IMR-90 (cell line): ENCODE measurements at regions not wholly inside any gene's neighbourhood (a gene's known extent, or its start where the extent isn't known, plus 50 kb on each side); places are given as distances from the start of the nearest gene placed in this dataset.

Experiments used
- ATAC-seq: fragments of 200-7000 bp; cut with Tn5 transposase; 2 replicates; pipeline ENCODE4 v1.9.1; 2020; ENCODE audit warnings: low read depth, mild to moderate bottlenecking, moderate library complexity
- BruUV-seq: library from RNA; stranded (reverse); fragments of 400-500 nt; replicated peaks from 2 replicates; lab custom pipeline; 2021; lab: Mats Ljungman, UMichigan
- CTCF ChIA-PET: fragments of 300-600 bp; formaldehyde crosslinking; extraction: SDS; loops from one replicate; lab custom pipeline; 2021; ENCODE audit warnings: antibody characterized with exemption; lab: Yijun Ruan, JAX
- POLR2A ChIA-PET: fragments of 300-600 bp; sonication (Branson Sonifier 250); formaldehyde crosslinking; loops from one replicate; lab custom pipeline; 2022; ENCODE audit warnings: antibody characterized with exemption; ENCODE audit not compliant: unreplicated experiment; lab: Charles Lee
- DNase-seq: peaks from one replicate; pipeline ENCODE4 v3.0.0; 2013
- H2AFZ ChIP-seq: replicated peaks from 2 replicates; pipeline ENCODE3; 2013; ENCODE audit warnings: low read length, mild to moderate bottlenecking; ENCODE audit not compliant: poor library complexity
- H2AK5ac ChIP-seq: 2 replicates; pipeline ENCODE4 v1.6.1; 2013; ENCODE audit warnings: low read depth, low read length, inconsistent platforms
- H2AK9ac ChIP-seq: replicated peaks from 2 replicates; pipeline ENCODE3; 2013; ENCODE audit warnings: mild to moderate bottlenecking, low read depth, low read length, moderate library complexity; ENCODE audit not compliant: poor library complexity
- H2BK120ac ChIP-seq: 2 replicates; pipeline ENCODE4 v1.6.1; 2013; ENCODE audit warnings: low read depth, low read length, inconsistent platforms
- H2BK15ac ChIP-seq: 3 replicates; pipeline ENCODE4 v1.6.1; 2013; ENCODE audit warnings: low read depth, low read length, inconsistent platforms
- H2BK20ac ChIP-seq: 2 replicates; pipeline ENCODE4 v1.6.1; 2013; ENCODE audit warnings: low read depth, mild to moderate bottlenecking, inconsistent platforms, low read length, moderate library complexity
- H2BK5ac ChIP-seq: 2 replicates; pipeline ENCODE4 v1.6.1; 2013; ENCODE audit warnings: mild to moderate bottlenecking, low read depth, low read length, inconsistent platforms; ENCODE audit not compliant: poor library complexity, severe bottlenecking
- H3K14ac ChIP-seq: replicated peaks from 2 replicates; pipeline ENCODE4 v1.6.1; 2013; ENCODE audit warnings: low read depth, low read length, inconsistent platforms
- H3K18ac ChIP-seq: 2 replicates; pipeline ENCODE4 v1.6.1; 2013; ENCODE audit warnings: low read depth, low read length, control low read depth
- H3K23ac ChIP-seq: 2 replicates; pipeline ENCODE4 v1.6.1; 2013; ENCODE audit warnings: low read depth, low read length, inconsistent platforms
- H3K27ac ChIP-seq: 2 replicates; pipeline ENCODE4 v1.5.1; 2013; ENCODE audit warnings: mild to moderate bottlenecking, control low read depth, low read length; ENCODE audit not compliant: insufficient read depth
- H3K27me3 ChIP-seq: 2 replicates; pipeline ENCODE4 v1.6.1; 2013; ENCODE audit warnings: low read length; ENCODE audit not compliant: control insufficient read depth, insufficient read depth
- H3K36me3 ChIP-seq: 2 replicates; pipeline ENCODE4 v1.6.1; 2013; ENCODE audit warnings: low read length, mixed read lengths; ENCODE audit not compliant: control insufficient read depth, insufficient read depth
- H3K4ac ChIP-seq: 2 replicates; pipeline ENCODE4 v1.6.1; 2013; ENCODE audit warnings: low read depth, low read length, inconsistent platforms
- H3K4me1 ChIP-seq: 2 replicates; pipeline ENCODE4 v1.6.1; 2013; ENCODE audit warnings: low read length, mixed read lengths; ENCODE audit not compliant: control insufficient read depth, insufficient read depth
- H3K4me2 ChIP-seq: 2 replicates; pipeline ENCODE4 v1.6.1; 2013; ENCODE audit warnings: low read depth, mild to moderate bottlenecking, control low read depth, low read length, moderate library complexity
- H3K4me3 ChIP-seq: 2 replicates; pipeline ENCODE4 v1.5.1; 2013; ENCODE audit warnings: low read depth, mild to moderate bottlenecking, control low read depth, low read length, moderate library complexity; ENCODE audit not compliant: insufficient read depth
- H3K56ac ChIP-seq: 2 replicates; pipeline ENCODE4 v1.6.1; 2013; ENCODE audit warnings: low read length, inconsistent platforms; ENCODE audit not compliant: insufficient read depth; ENCODE audit errors: extremely low read depth
- H3K79me1 ChIP-seq, 2 experiments: 2 replicates each; pipeline ENCODE4 v1.6.1; 2013; ENCODE audit warnings: low read length in 2 of 2, inconsistent platforms in 1 of 2, low read depth in 1 of 2
- H3K9ac ChIP-seq: 2 replicates; pipeline ENCODE4 v1.6.1; 2013; ENCODE audit warnings: low read depth, low read length, control low read depth
- H3K9me1 ChIP-seq: 2 replicates; pipeline ENCODE4 v1.6.1; 2013; ENCODE audit warnings: low read length, inconsistent platforms; ENCODE audit not compliant: insufficient read depth
- H3K9me3 ChIP-seq: 2 replicates; pipeline ENCODE4 v1.6.1; 2013; ENCODE audit warnings: low read length; ENCODE audit not compliant: control insufficient read depth, insufficient read depth
- H4K20me1 ChIP-seq: 2 replicates; pipeline ENCODE4 v1.6.1; 2013; ENCODE audit warnings: low read length, inconsistent platforms; ENCODE audit not compliant: insufficient read depth
- H4K5ac ChIP-seq: 2 replicates; pipeline ENCODE4 v1.6.1; 2013; ENCODE audit warnings: mild to moderate bottlenecking, low read depth, low read length, control low read depth
- H4K8ac ChIP-seq, 2 experiments: 2 replicates each; pipeline ENCODE4 v1.6.1; 2013; ENCODE audit warnings: low read depth in 2 of 2, low read length in 2 of 2, control low read depth in 1 of 2, inconsistent platforms in 1 of 2
- H4K91ac ChIP-seq: 2 replicates; pipeline ENCODE4 v1.6.1; 2013; ENCODE audit warnings: low read depth, low read length, inconsistent platforms; ENCODE audit not compliant: insufficient read depth
- BHLHE40 ChIP-seq: fragments of 150-350 bp; IDR thresholded peaks from 2 replicates; pipeline ENCODE4 v1.6.1; 2016; ENCODE audit warnings: mild to moderate bottlenecking, low read depth, low read length
- CEBPB ChIP-seq: IDR thresholded peaks from 2 replicates; pipeline ENCODE4 v1.6.1; 2012; ENCODE audit warnings: low read depth, low read length, improper control_type of control experiment
- CHD1 ChIP-seq: IDR thresholded peaks from 2 replicates; pipeline ENCODE4 v1.6.1; 2012; ENCODE audit warnings: low read depth, low read length, improper control_type of control experiment
- CTCF ChIP-seq: conservative IDR thresholded peaks from 2 replicates; pipeline ENCODE4 v1.5.1; 2012; ENCODE audit warnings: mild to moderate bottlenecking, low read depth, low read length, improper control_type of control experiment
- ELK1 ChIP-seq: fragments of 150-350 bp; IDR thresholded peaks from 2 replicates; pipeline ENCODE4 v1.6.1; 2016; ENCODE audit warnings: low read depth, mild to moderate bottlenecking, low read length, moderate library complexity, borderline replicate concordance
- FOS ChIP-seq: fragments of 150-350 bp; IDR thresholded peaks from 2 replicates; pipeline ENCODE4 v1.6.1; 2016; ENCODE audit warnings: low read depth, low read length
- MAFK ChIP-seq: IDR thresholded peaks from 2 replicates; pipeline ENCODE4 v1.6.1; 2012; ENCODE audit warnings: low read depth, low read length, improper control_type of control experiment
- MAZ ChIP-seq: IDR thresholded peaks from 2 replicates; pipeline ENCODE4 v1.6.1; 2012; ENCODE audit warnings: low read depth, mild to moderate bottlenecking, low read length, improper control_type of control experiment, moderate library complexity, borderline replicate concordance
- MXI1 ChIP-seq: IDR thresholded peaks from 2 replicates; pipeline ENCODE4 v1.6.1; 2012; ENCODE audit warnings: low read depth, mild to moderate bottlenecking, low read length, moderate library complexity, borderline replicate concordance
- NFE2L2 ChIP-seq: fragments of 150-350 bp; IDR thresholded peaks from 2 replicates; pipeline ENCODE4 v1.6.1; 2016; ENCODE audit warnings: low read depth, mild to moderate bottlenecking, low read length
- POLR2A ChIP-seq: IDR thresholded peaks from 2 replicates; pipeline ENCODE4 v1.6.1; 2012; ENCODE audit warnings: mild to moderate bottlenecking, low read depth, low read length
- RAD21 ChIP-seq: IDR thresholded peaks from 2 replicates; pipeline ENCODE4 v1.6.1; 2012; ENCODE audit warnings: low read length, improper control_type of control experiment
- RCOR1 ChIP-seq: IDR thresholded peaks from 2 replicates; pipeline ENCODE4 v1.6.1; 2012; ENCODE audit warnings: mild to moderate bottlenecking, low read length, improper control_type of control experiment; ENCODE audit not compliant: insufficient replicate concordance
- RFX5 ChIP-seq: IDR thresholded peaks from 2 replicates; pipeline ENCODE4 v1.8.0; 2012; ENCODE audit warnings: low read depth, mild to moderate bottlenecking, low read length, moderate library complexity
- SMC3 ChIP-seq: fragments of 150-350 bp; IDR thresholded peaks from 2 replicates; pipeline ENCODE4 v1.6.1; 2016; ENCODE audit warnings: low read depth, mild to moderate bottlenecking, antibody characterized with exemption, low read length, moderate library complexity
- USF2 ChIP-seq: fragments of 150-350 bp; IDR thresholded peaks from 2 replicates; pipeline ENCODE4 v1.6.1; 2017; ENCODE audit warnings: mild to moderate bottlenecking, antibody characterized with exemption, low read length, low read depth
- dilution Hi-C: fragments of 300-500 bp; cut with HindIII; formaldehyde crosslinking; loops from one replicate; pipeline ENCODE4 v1.14.3; 2018; ENCODE audit warnings: low sequenced_read_pairs; ENCODE audit not compliant: unreplicated experiment
- in situ Hi-C: fragments of 300-500 bp; cut with MboI; formaldehyde crosslinking; loops from 3 replicates; pipeline ENCODE4 v1.14.3; 2019; ENCODE audit warnings: low sequenced_read_pairs, inconsistent platforms, mixed read lengths
- intact Hi-C: fragments of 100-400 bp; cut with micrococcal nuclease; formaldehyde crosslinking; loops from 2 replicates; pipeline ENCODE4 v1.10.0; 2022

GRCh38 chr13:67318860-67319259 is 88.7 kb upstream of the PCDH9 start:
- no peak for DNase-seq
- in situ Hi-C loops = no loop called here
- Histone ChIP-seq H3K4me3 (no peak overlapping the region), H2BK5ac (no peak overlapping the region), H3K79me1 (no peaks in the 10 kb centered on the region), H3K18ac (no peak overlapping the region), H4K5ac (no peak overlapping the region), H3K27me3 (no peaks in the 10 kb centered on the region), H3K9ac (no peak overlapping the region), H3K4me1 (no peaks in the 10 kb centered on the region), H4K20me1 (no peaks in the 10 kb centered on the region), H3K4me2 (no peak overlapping the region), H3K36me3 (no peaks in the 10 kb centered on the region), H4K91ac (no peak overlapping the region), H3K14ac (no peak overlapping the region), H2BK120ac (no peak overlapping the region), H2BK15ac (no peak overlapping the region), H3K23ac (no peak overlapping the region), H2BK20ac (no peak overlapping the region), H3K4ac (no peak overlapping the region), H4K8ac (no peak overlapping the region), H3K9me3 (no peaks in the 10 kb centered on the region), H2AFZ (no peak overlapping the region), H2AK5ac (no peak overlapping the region), H3K56ac (no peak overlapping the region), H2AK9ac (no peak overlapping the region), H3K9me1 (no peaks in the 10 kb centered on the region), H3K27ac (no peak overlapping the region)
- no peak for ATAC-seq
- intact Hi-C loops = no loop called here
- BruUV-seq = no TSS peak
- dilution Hi-C loops = no loop called here
- POLR2A ChIA-PET = no interaction called here
- CTCF ChIA-PET = no interaction called here
- TF ChIP-seq USF2 (no peak), RCOR1 (no peak), CHD1 (no peak), RAD21 (no peak), CEBPB (no peak), MAFK (no peak), CTCF (no peak), NFE2L2 (no peak), FOS (no peak), BHLHE40 (no peak), POLR2A (no peak), RFX5 (no peak), MXI1 (no peak), MAZ (no peak), SMC3 (no peak), ELK1 (no peak)
